ENCODE measurements at regions not wholly inside any gene's neighbourhood (a gene's known extent, or its start where the extent isn't known, plus 50 kb on each side); places are given as distances from the start of the nearest gene placed in this dataset.

DNA sequence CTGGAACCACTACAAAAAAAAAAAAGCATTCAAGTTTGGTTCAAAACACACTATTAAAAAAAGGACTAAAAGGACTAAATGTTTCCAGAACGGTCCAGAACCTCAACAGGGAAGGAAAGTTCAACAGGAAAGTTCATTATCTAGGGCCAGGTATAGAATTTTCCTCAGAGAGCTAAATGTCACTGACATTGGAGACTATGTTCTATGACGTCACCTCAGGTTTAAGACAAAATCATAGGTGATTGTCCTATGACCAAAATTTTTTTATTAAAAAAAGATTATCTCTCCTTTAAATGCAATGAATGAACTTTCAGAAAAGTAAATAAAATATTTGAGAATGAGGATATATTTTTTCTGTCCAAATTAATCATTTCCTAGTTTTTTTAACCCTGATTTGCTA lies 746.7 kb upstream of the USP15 start:
- no peaks in the 10 kb centered on the region for H3K36me3 Mint-ChIP-seq (ENCODE audit: low read depth)
- H3K27me3 Mint-ChIP-seq, result no peaks in the 10 kb centered on the region
- H3K4me1 Mint-ChIP-seq (ENCODE audit: low read depth), result no peaks in the 10 kb centered on the region
- no peak overlapping the region for H3K27ac Mint-ChIP-seq
- no peak overlapping the region for H3K4me3 Mint-ChIP-seq
- no peaks in the 10 kb centered on the region for H3K9me3 Mint-ChIP-seq

DNA sequence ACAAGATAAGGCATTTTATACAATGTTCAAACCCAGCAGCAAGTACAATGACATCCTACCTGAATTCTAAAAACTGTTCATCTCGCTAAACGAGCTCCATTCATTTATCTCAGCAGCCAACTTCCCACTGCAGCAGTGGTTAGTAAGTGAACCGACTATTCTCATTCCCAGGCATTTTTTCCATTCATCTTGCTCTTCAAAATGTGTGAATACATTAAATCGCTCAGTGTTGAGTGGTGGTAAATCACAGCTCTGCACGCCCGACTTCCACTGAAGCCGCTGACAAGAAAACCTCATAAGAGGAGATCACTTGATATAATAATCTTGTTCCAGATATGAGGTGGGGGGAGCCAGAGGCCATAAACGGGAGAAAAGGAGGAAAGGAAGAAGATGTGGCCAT lies 746.2 kb upstream of the USP15 start:
- no peaks in the 10 kb centered on the region for H3K4me1 Mint-ChIP-seq (ENCODE audit: low read depth)
- no peak overlapping the region for H3K4me3 Mint-ChIP-seq
- no peaks in the 10 kb centered on the region for H3K36me3 Mint-ChIP-seq (ENCODE audit: low read depth)
- H3K27me3 Mint-ChIP-seq, result no peaks in the 10 kb centered on the region
- no peak overlapping the region for H3K27ac Mint-ChIP-seq
- no peaks in the 10 kb centered on the region for H3K9me3 Mint-ChIP-seq

GRCh38 chr12:61521258-61521657 lies 738.9 kb upstream of the USP15 start:
- H3K9me3 Mint-ChIP-seq, result peaks cover 5% of the 10 kb centered on the region
- no peak overlapping the region for H3K27ac Mint-ChIP-seq
- H3K4me1 Mint-ChIP-seq (ENCODE audit: low read depth), result no peaks in the 10 kb centered on the region

DNA sequence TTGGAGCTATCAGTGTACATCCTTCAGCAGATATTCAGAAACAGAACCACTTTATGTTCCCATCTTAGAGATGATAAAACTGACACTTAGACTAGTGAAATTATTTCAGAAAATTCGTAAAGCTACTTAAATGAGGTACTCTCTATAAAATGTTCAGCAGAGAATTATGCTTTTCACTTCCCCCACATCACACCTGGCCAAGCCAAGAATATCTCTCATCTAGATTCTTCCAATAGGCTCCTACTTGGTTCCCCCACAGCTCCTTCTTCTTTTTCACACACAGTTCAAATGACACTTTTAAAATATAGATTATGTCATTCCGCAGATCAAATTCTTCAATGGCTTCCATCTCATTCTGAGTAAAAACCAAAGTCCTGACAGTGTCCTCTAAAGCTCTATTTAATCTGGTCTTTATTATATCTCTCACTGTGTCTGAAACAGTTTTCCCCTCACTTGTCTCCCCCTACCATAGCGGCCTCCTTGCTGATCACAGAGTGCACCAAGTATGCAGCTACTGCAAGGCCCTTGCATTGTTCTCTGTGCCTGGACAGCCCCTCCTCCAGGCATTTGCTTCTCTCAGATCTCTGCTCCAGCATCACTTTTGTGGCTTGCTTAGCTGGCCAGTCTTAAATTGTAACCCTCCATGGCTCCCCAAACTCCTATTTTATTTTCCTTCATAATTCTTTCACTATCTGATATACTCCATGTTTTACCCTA lies 736.8 kb upstream of the USP15 start:
- Mint-ChIP-seq H3K4me1 (ENCODE audit: low read depth) (no peaks in the 10 kb centered on the region), H3K36me3 (ENCODE audit: low read depth) (no peaks in the 10 kb centered on the region), H3K4me3 (no peak overlapping the region), H3K27me3 (no peaks in the 10 kb centered on the region), H3K9me3 (peaks cover 5% of the 10 kb centered on the region), H3K27ac (no peak overlapping the region)

More at GRCh38 chr12:61521258-61521657, 738.9 kb upstream of the USP15 start:
- no peak overlapping the region for H3K4me3 Mint-ChIP-seq
- H3K27me3 Mint-ChIP-seq, result no peaks in the 10 kb centered on the region
- H3K36me3 Mint-ChIP-seq (ENCODE audit: low read depth), result no peaks in the 10 kb centered on the region

DNA sequence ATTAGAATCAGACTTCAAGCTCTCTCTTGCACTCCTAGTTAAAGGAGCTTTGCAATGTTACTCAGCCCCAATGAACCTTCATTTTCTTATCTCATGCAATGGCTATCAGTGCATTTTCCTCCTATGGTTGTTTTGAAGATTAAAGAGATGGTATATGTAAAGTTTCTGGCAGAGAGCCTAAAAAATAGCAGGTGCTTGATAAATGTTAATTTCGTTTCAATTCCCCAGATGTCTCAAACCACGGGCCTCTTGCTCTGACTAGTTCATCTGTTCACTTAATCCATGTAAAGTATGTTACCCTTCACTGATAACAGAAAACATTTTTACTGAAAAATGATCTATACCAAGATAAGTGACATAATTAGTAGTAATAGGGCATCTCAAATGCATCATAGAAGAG lies 735.4 kb upstream of the USP15 start:
- no peak overlapping the region for H3K27ac Mint-ChIP-seq
- no peaks in the 10 kb centered on the region for H3K27me3 Mint-ChIP-seq
- H3K9me3 Mint-ChIP-seq, result peaks cover 8% of the 10 kb centered on the region
- no peak overlapping the region for H3K4me3 Mint-ChIP-seq
- no peaks in the 10 kb centered on the region for H3K4me1 Mint-ChIP-seq (ENCODE audit: low read depth)
- no peaks in the 10 kb centered on the region for H3K36me3 Mint-ChIP-seq (ENCODE audit: low read depth)

- Mint-ChIP-seq H3K4me1 (ENCODE audit: low read depth) (no peaks in the 10 kb centered on the region), H3K36me3 (ENCODE audit: low read depth) (no peaks in the 10 kb centered on the region), H3K27ac (no peak overlapping the region), H3K4me3 (no peak overlapping the region), H3K9me3 (peaks cover 8% of the 10 kb centered on the region), H3K27me3 (no peaks in the 10 kb centered on the region)
Measured at GRCh38 chr12:61525331-61525730, 734.9 kb upstream of the USP15 start.

GRCh38 chr12:61530456-61530855 lies 729.7 kb upstream of the USP15 start:
- no peak overlapping the region for H3K27ac Mint-ChIP-seq
- no peaks in the 10 kb centered on the region for H3K27me3 Mint-ChIP-seq
- no peak overlapping the region for H3K4me3 Mint-ChIP-seq
- H3K9me3 Mint-ChIP-seq, result peaks cover 12% of the 10 kb centered on the region
- no peaks in the 10 kb centered on the region for H3K36me3 Mint-ChIP-seq (ENCODE audit: low read depth)
- no peaks in the 10 kb centered on the region for H3K4me1 Mint-ChIP-seq (ENCODE audit: low read depth)

DNA sequence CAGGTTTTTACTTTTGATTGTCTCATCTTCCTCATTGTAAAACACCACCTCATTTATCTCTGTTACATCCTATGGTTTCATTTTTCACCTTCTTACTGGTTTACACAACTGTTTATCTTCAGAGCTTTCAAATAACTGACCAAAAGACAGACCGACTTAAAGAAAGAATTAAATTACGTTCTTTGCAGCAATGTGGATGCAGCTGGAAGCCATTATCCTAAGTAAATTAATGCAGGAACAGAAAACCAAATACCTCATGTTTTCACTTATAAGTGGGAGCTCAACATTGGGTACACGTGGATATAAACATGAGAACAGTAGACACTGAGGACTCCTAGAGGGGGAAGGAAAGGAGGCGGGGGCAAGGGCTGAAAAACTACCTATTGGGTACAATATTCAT lies 729.0 kb upstream of the USP15 start:
- H3K4me1 Mint-ChIP-seq (ENCODE audit: low read depth), result no peaks in the 10 kb centered on the region
- no peak overlapping the region for H3K27ac Mint-ChIP-seq
- no peaks in the 10 kb centered on the region for H3K27me3 Mint-ChIP-seq
- no peaks in the 10 kb centered on the region for H3K36me3 Mint-ChIP-seq (ENCODE audit: low read depth)
- no peak overlapping the region for H3K4me3 Mint-ChIP-seq
- H3K9me3 Mint-ChIP-seq, result peaks cover 12% of the 10 kb centered on the region

DNA sequence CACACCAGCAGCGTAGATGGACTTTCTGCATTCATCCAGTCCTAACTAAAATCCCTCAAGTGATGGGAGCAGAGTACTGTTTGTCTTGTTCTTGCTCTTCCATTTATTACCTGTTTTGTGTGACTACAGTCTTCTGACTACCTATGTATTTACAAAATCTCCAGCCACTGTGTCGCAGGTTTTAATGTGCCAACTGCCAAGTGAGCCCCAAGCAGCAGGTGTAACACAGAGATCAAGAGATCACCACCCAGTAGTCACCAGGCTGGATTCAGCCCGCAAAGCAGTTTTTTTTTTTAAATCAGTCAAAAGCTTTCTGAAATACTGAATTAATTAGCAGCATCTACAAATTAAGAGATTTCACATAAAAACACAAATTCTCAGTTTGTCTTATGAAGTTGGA lies 724.1 kb upstream of the USP15 start:
- Mint-ChIP-seq H3K4me3 (no peak overlapping the region), H3K27me3 (no peaks in the 10 kb centered on the region), H3K36me3 (ENCODE audit: low read depth) (no peaks in the 10 kb centered on the region), H3K9me3 (peaks cover 9% of the 10 kb centered on the region), H3K4me1 (ENCODE audit: low read depth) (no peaks in the 10 kb centered on the region), H3K27ac (no peak overlapping the region)

- Mint-ChIP-seq H3K9me3 (peaks cover 9% of the 10 kb centered on the region), H3K27ac (no peak overlapping the region), H3K27me3 (no peaks in the 10 kb centered on the region), H3K36me3 (ENCODE audit: low read depth) (no peaks in the 10 kb centered on the region), H3K4me3 (no peak overlapping the region), H3K4me1 (ENCODE audit: low read depth) (no peaks in the 10 kb centered on the region)
Measured at GRCh38 chr12:61536525-61536924, 723.7 kb upstream of the USP15 start.

- Mint-ChIP-seq H3K27me3 (no peaks in the 10 kb centered on the region), H3K9me3 (peaks cover 4% of the 10 kb centered on the region), H3K36me3 (ENCODE audit: low read depth) (no peaks in the 10 kb centered on the region), H3K4me1 (ENCODE audit: low read depth) (no peaks in the 10 kb centered on the region), H3K4me3 (no peak overlapping the region), H3K27ac (no peak overlapping the region)
Measured at GRCh38 chr12:61538951-61539350, 721.3 kb upstream of the USP15 start.

- Mint-ChIP-seq H3K36me3 (ENCODE audit: low read depth) (no peaks in the 10 kb centered on the region), H3K27me3 (no peaks in the 10 kb centered on the region), H3K27ac (no peak overlapping the region), H3K9me3 (no peaks in the 10 kb centered on the region), H3K4me3 (no peak overlapping the region), H3K4me1 (ENCODE audit: low read depth) (no peaks in the 10 kb centered on the region)
Measured at GRCh38 chr12:61542551-61542950, 717.7 kb upstream of the USP15 start.

DNA sequence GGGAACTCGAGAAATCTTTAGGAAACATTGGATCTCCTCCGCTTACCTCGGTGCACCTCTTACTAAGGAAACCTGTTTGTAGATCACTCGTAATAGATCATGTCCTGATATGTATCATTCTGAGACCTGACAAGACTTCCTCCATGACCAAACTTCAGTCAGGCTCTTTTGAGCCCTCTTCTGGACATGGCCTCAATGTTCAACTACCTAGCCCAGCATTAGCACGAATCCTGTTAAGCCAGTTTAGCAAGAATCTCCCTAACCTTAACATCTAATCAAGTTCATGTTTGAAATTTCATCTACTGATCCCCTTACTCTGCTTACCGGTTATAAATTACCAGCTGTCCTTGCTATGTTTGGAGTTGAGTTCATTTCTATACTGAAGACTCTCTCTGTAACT lies 713.9 kb upstream of the USP15 start:
- Mint-ChIP-seq H3K27ac (no peak overlapping the region), H3K4me3 (no peak overlapping the region), H3K27me3 (no peaks in the 10 kb centered on the region), H3K36me3 (ENCODE audit: low read depth) (no peaks in the 10 kb centered on the region), H3K9me3 (no peaks in the 10 kb centered on the region), H3K4me1 (ENCODE audit: low read depth) (no peaks in the 10 kb centered on the region)

GRCh38 chr12:61553091-61553490 lies 707.1 kb upstream of the USP15 start:
- Mint-ChIP-seq H3K4me3 (no peak overlapping the region), H3K36me3 (ENCODE audit: low read depth) (no peaks in the 10 kb centered on the region), H3K27me3 (no peaks in the 10 kb centered on the region), H3K9me3 (peaks cover 4% of the 10 kb centered on the region), H3K27ac (no peak overlapping the region), H3K4me1 (ENCODE audit: low read depth) (no peaks in the 10 kb centered on the region)

GRCh38 chr12:61554268-61555008 lies 705.8 kb upstream of the USP15 start:
- peaks cover 8% of the 10 kb centered on the region for H3K9me3 Mint-ChIP-seq
- H3K36me3 Mint-ChIP-seq (ENCODE audit: low read depth), result no peaks in the 10 kb centered on the region
- H3K27ac Mint-ChIP-seq, result no peak overlapping the region
- no peaks in the 10 kb centered on the region for H3K27me3 Mint-ChIP-seq
- H3K4me3 Mint-ChIP-seq, result no peak overlapping the region
- no peaks in the 10 kb centered on the region for H3K4me1 Mint-ChIP-seq (ENCODE audit: low read depth)
